Left ventricle myocardium inferior (tissue), 1 donor: ENCODE measurements at regions not wholly inside any gene's neighbourhood (a gene's known extent, or its start where the extent isn't known, plus 50 kb on each side); places are given as distances from the start of the nearest gene placed in this dataset.

Experiments
- DNase-seq: peaks from one replicate; pipeline ENCODE4 v3.0.0-alpha.2; 2020
- H3K27ac ChIP-seq: fragments of 200-600 bp; replicated peaks from 2 replicates; pipeline ENCODE4 v1.8.0; 2021
- H3K27me3 ChIP-seq: fragments of 200-600 bp; 2 replicates; pipeline ENCODE4 v1.8.0; 2021; ENCODE audit warnings: low read depth
- H3K36me3 ChIP-seq: fragments of 200-600 bp; 2 replicates; pipeline ENCODE4 v1.8.0; 2021
- H3K4me1 ChIP-seq: fragments of 200-600 bp; 2 replicates; pipeline ENCODE4 v1.8.0; 2021
- H3K4me3 ChIP-seq: fragments of 200-600 bp; 2 replicates; pipeline ENCODE4 v1.8.0; 2021; ENCODE audit warnings: mild to moderate bottlenecking, moderate library complexity
- H3K9me3 ChIP-seq: fragments of 200-600 bp; replicated peaks from 2 replicates; pipeline ENCODE4 v1.8.0; 2021
- CTCF ChIP-seq: fragments of 200-600 bp; IDR thresholded peaks from 2 replicates; pipeline ENCODE4 v1.8.0; 2021; ENCODE audit warnings: antibody characterized with exemption, mild to moderate bottlenecking, borderline replicate concordance
- intact Hi-C: fragments of 100-400 bp; cut with micrococcal nuclease; formaldehyde crosslinking; loops from one replicate; pipeline ENCODE4 v1.11.0; 2022
- donor health status: DM: no; HTN: yes; CAD: no; lungs with severe emphysema.

GRCh38 chr9:82726424-82727276 lies 336.3 kb downstream of the RASEF start:
- Histone ChIP-seq H3K4me1 (no peaks in the 10 kb centered on the region), H3K4me3 (no peak overlapping the region), H3K27ac (no peak overlapping the region), H3K9me3 (no peaks in the 10 kb centered on the region), H3K36me3 (no peaks in the 10 kb centered on the region), H3K27me3 (no peaks in the 10 kb centered on the region)
- no peak for DNase-seq
- intact Hi-C loops, result no loop called here
- no peak for TF ChIP-seq CTCF

- peaks cover 5% of the 10 kb centered on the region for H3K27me3 ChIP-seq
- H3K36me3 ChIP-seq, result no peaks in the 10 kb centered on the region
- no peaks in the 10 kb centered on the region for H3K9me3 ChIP-seq
- intact Hi-C loops, result no loop called here
- H3K4me1 ChIP-seq, result no peaks in the 10 kb centered on the region
- no peak for DNase-seq
- no peak overlapping the region for H3K27ac ChIP-seq
- TF ChIP-seq CTCF, result no peak
- no peak overlapping the region for H3K4me3 ChIP-seq
Measured at GRCh38 chr9:82729141-82729540, 333.8 kb downstream of the RASEF start.

GRCh38 chr9:82729991-82730589 lies 332.9 kb downstream of the RASEF start:
- Histone ChIP-seq H3K9me3 (no peaks in the 10 kb centered on the region), H3K4me3 (no peak overlapping the region), H3K36me3 (no peaks in the 10 kb centered on the region), H3K27me3 (peaks cover 5% of the 10 kb centered on the region), H3K4me1 (no peaks in the 10 kb centered on the region), H3K27ac (no peak overlapping the region)
- intact Hi-C loops, result no loop called here
- no peak for DNase-seq
- no peak for TF ChIP-seq CTCF

GRCh38 chr9:82732928-82733327 lies 330.0 kb downstream of the RASEF start:
- Histone ChIP-seq H3K27ac (no peak overlapping the region), H3K27me3 (peaks cover 5% of the 10 kb centered on the region), H3K4me3 (no peak overlapping the region), H3K9me3 (no peaks in the 10 kb centered on the region), H3K36me3 (no peaks in the 10 kb centered on the region), H3K4me1 (no peaks in the 10 kb centered on the region)
- DNase-seq, result no peak
- TF ChIP-seq CTCF, result no peak
- intact Hi-C loops, result no loop called here

- no peak for DNase-seq
- Histone ChIP-seq H3K27ac (no peak overlapping the region), H3K27me3 (peaks cover 5% of the 10 kb centered on the region), H3K4me1 (no peaks in the 10 kb centered on the region), H3K9me3 (no peaks in the 10 kb centered on the region), H3K36me3 (no peaks in the 10 kb centered on the region), H3K4me3 (no peak overlapping the region)
- intact Hi-C loops, result no loop called here
- TF ChIP-seq CTCF, result no peak
Measured at GRCh38 chr9:82736126-82736525, 326.8 kb downstream of the RASEF start.
